ENCODE measurements at regions not wholly inside any gene's neighbourhood (a gene's known extent, or its start where the extent isn't known, plus 50 kb on each side); places are given as distances from the start of the nearest gene placed in this dataset.

DNA sequence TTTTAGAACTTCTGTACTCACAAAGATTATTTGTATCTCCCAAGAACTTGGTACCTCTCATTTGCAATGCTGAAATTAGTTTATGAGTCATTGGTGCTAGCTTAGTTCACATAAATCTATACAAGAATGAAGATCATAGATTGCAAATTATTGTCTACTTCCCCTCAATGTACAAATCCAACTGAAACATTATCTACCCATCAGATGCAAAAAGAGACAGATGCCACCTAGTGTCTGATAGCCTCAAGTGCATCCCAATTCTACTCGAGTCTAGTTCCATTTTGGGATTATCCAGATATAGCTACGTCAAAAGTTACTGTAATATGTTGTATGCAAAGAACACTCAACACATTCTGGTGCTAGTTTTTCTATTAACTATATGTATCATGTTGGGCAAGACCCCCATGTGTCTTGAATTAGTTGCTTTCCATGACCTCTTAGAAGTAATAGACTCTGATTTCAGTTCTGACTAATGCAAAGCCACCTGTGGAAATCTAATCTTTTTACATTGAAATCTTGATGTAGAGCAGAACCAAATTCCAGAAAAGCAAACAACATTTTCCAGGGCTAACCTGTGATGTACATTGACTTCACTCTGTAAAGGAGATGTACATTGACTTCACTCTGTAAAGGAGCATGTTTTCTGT lies 210.0 kb downstream of the RBM43 start:
- Histone ChIP-seq H3K4me2 (no peak overlapping the region), H3K79me2 (replicated peaks; ENCODE audit: insufficient read depth) (no peaks in the 10 kb centered on the region), H3K4me1 (ENCODE audit: insufficient read depth) (no peaks in the 10 kb centered on the region), H3K9me2 (ENCODE audit: insufficient read depth) (peaks cover 7% of the 10 kb centered on the region; the same call in 1 of the 2 replicates), H3K27me3 (ENCODE audit: insufficient read depth) (no peaks in the 10 kb centered on the region), H3K36me3 (ENCODE audit: insufficient read depth) (no peaks in the 10 kb centered on the region), H2AFZ (no peak overlapping the region), H4K20me1 (replicated peaks; ENCODE audit: insufficient read depth) (no peaks in the 10 kb centered on the region), H3K27ac (ENCODE audit: low read depth) (no peak overlapping the region), H3F3A (replicated peaks; ENCODE audit: low read depth) (no peaks in the 10 kb centered on the region), H3K4me3 (no peak overlapping the region)
- TF ChIP-seq EZH2 (IDR thresholded peaks at IDR 0.05; ENCODE audit: low read depth, unreplicated experiment) = no peak
- TF ChIP-seq, protein P1, sequence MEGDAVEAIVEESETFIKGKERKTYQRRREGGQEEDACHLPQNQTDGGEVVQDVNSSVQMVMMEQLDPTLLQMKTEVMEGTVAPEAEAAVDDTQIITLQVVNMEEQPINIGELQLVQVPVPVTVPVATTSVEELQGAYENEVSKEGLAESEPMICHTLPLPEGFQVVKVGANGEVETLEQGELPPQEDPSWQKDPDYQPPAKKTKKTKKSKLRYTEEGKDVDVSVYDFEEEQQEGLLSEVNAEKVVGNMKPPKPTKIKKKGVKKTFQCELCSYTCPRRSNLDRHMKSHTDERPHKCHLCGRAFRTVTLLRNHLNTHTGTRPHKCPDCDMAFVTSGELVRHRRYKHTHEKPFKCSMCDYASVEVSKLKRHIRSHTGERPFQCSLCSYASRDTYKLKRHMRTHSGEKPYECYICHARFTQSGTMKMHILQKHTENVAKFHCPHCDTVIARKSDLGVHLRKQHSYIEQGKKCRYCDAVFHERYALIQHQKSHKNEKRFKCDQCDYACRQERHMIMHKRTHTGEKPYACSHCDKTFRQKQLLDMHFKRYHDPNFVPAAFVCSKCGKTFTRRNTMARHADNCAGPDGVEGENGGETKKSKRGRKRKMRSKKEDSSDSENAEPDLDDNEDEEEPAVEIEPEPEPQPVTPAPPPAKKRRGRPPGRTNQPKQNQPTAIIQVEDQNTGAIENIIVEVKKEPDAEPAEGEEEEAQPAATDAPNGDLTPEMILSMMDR (conservative IDR thresholded peaks at IDR 0.05; ENCODE audit: low read depth in 2 of 2) = peak; percentile 84 to 94
- ATAC-seq (no peak), DNase-seq (ENCODE audit: low spot score) (peak; percentile 66)
- Mint-ChIP-seq H3K4me3 (no peak overlapping the region), H3K36me3 (ENCODE audit: low read depth) (no peaks in the 10 kb centered on the region), H3K27ac (no peak overlapping the region), H3K4me1 (peaks cover 5% of the 10 kb centered on the region; the same call in 2 of the 3 replicates), H3K9me3 (no peaks in the 10 kb centered on the region; the same call in 2 of the 3 replicates), H3K27me3 (ENCODE audit: insufficient read depth, low read depth, poor library complexity) (peaks cover 2% of the 10 kb centered on the region)

DNA sequence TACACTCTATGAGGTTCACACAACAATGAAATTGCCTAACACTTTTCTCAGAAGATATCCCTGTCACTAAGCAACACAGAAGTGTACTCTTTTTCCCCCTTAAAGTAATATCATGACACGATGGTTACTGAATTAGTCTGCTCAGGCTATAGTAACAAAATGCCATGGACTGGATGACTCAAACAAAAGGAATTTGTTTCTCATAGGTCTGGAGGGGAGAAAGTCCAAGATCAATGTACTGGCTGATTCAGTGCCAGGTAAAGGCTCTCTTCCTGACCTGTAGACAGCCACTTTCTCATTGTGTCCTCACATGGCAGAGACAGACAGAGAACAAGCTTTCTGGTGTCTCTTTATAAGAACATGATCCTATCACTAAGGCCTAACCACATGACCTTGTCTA lies 211.9 kb downstream of the RBM43 start:
- Histone ChIP-seq H2AFZ (no peak overlapping the region), H3K27ac (ENCODE audit: low read depth) (no peak overlapping the region), H3K4me3 (no peak overlapping the region), H3K36me3 (ENCODE audit: insufficient read depth) (no peaks in the 10 kb centered on the region), H3K27me3 (ENCODE audit: insufficient read depth) (no peaks in the 10 kb centered on the region), H3F3A (replicated peaks; ENCODE audit: low read depth) (no peaks in the 10 kb centered on the region), H3K4me2 (no peak overlapping the region), H4K20me1 (replicated peaks; ENCODE audit: insufficient read depth) (no peaks in the 10 kb centered on the region), H3K4me1 (ENCODE audit: insufficient read depth) (no peaks in the 10 kb centered on the region), H3K9me2 (ENCODE audit: insufficient read depth) (peaks cover 15% of the 10 kb centered on the region), H3K79me2 (replicated peaks; ENCODE audit: insufficient read depth) (no peaks in the 10 kb centered on the region)
- ATAC-seq (no peak), DNase-seq (ENCODE audit: low spot score) (no peak)
- Mint-ChIP-seq H3K36me3 (ENCODE audit: low read depth) (no peaks in the 10 kb centered on the region; the same call in 2 of the 3 replicates), H3K4me3 (no peak overlapping the region), H3K9me3 (no peaks in the 10 kb centered on the region; the same call in 2 of the 3 replicates), H3K27me3 (ENCODE audit: insufficient read depth, low read depth, poor library complexity) (peaks cover 2% of the 10 kb centered on the region), H3K27ac (no peak overlapping the region), H3K4me1 (peaks cover 5% of the 10 kb centered on the region; the same call in 2 of the 3 replicates)
- TF ChIP-seq ZNF114 (CRISPR knock-in tag; IDR thresholded peaks at IDR 0.05) (no peak), JUNB (IDR thresholded peaks at IDR 0.05; ENCODE audit: unreplicated experiment) (no peak), STAT1 (IDR thresholded peaks at IDR 0.05; ENCODE audit: unreplicated experiment) (no peak), ZNF331 (CRISPR knock-in tag; IDR thresholded peaks at IDR 0.05; ENCODE audit: low read depth) (no peak), EZH2 (IDR thresholded peaks at IDR 0.05; ENCODE audit: low read depth, unreplicated experiment) (no peak), EZH2phosphoT487 (IDR thresholded peaks at IDR 0.05; ENCODE audit: unreplicated experiment) (no peak), NANOG (IDR thresholded peaks at IDR 0.05; ENCODE audit: borderline replicate concordance) (no peak), CREB1 (CRISPR knock-in tag; IDR thresholded peaks at IDR 0.05; ENCODE audit: low read depth) (no peak)
- TF ChIP-seq, protein P1 (conservative IDR thresholded peaks at IDR 0.05; ENCODE audit: low read depth in 2 of 2) = no peak
- TF ChIP-seq, protein P2, sequence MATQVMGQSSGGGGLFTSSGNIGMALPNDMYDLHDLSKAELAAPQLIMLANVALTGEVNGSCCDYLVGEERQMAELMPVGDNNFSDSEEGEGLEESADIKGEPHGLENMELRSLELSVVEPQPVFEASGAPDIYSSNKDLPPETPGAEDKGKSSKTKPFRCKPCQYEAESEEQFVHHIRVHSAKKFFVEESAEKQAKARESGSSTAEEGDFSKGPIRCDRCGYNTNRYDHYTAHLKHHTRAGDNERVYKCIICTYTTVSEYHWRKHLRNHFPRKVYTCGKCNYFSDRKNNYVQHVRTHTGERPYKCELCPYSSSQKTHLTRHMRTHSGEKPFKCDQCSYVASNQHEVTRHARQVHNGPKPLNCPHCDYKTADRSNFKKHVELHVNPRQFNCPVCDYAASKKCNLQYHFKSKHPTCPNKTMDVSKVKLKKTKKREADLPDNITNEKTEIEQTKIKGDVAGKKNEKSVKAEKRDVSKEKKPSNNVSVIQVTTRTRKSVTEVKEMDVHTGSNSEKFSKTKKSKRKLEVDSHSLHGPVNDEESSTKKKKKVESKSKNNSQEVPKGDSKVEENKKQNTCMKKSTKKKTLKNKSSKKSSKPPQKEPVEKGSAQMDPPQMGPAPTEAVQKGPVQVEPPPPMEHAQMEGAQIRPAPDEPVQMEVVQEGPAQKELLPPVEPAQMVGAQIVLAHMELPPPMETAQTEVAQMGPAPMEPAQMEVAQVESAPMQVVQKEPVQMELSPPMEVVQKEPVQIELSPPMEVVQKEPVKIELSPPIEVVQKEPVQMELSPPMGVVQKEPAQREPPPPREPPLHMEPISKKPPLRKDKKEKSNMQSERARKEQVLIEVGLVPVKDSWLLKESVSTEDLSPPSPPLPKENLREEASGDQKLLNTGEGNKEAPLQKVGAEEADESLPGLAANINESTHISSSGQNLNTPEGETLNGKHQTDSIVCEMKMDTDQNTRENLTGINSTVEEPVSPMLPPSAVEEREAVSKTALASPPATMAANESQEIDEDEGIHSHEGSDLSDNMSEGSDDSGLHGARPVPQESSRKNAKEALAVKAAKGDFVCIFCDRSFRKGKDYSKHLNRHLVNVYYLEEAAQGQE (IDR thresholded peaks at IDR 0.05; ENCODE audit: unreplicated experiment) = no peak
- TF ChIP-seq, protein P3, sequence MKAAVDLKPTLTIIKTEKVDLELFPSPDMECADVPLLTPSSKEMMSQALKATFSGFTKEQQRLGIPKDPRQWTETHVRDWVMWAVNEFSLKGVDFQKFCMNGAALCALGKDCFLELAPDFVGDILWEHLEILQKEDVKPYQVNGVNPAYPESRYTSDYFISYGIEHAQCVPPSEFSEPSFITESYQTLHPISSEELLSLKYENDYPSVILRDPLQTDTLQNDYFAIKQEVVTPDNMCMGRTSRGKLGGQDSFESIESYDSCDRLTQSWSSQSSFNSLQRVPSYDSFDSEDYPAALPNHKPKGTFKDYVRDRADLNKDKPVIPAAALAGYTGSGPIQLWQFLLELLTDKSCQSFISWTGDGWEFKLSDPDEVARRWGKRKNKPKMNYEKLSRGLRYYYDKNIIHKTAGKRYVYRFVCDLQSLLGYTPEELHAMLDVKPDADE (IDR thresholded peaks at IDR 0.05) = no peak

All from GM23338 (cell line).